Vagina (tissue), 2 donors: ENCODE measurements at regions not wholly inside any gene's neighbourhood (a gene's known extent, or its start where the extent isn't known, plus 50 kb on each side); places are given as distances from the start of the nearest gene placed in this dataset.

ENCODE experiments used
- DNase-seq, 2 donors: peaks; one replicate each; pipeline ENCODE4 v3.0.0-alpha.2; 2017; ENCODE audit errors: extremely low spot score in 2 of 2
- H3K27ac ChIP-seq: fragments of 200-600 bp; sonication (generic); one replicate; pipeline ENCODE4 v1.5.1; 2019
- H3K27me3 ChIP-seq: fragments of 200-600 bp; sonication (generic); one replicate; pipeline ENCODE4 v1.5.1; 2019
- H3K36me3 ChIP-seq, 2 donors: fragments of 200-600 bp; sonication (generic); one replicate each; pipeline ENCODE4 v1.5.1; 2017 to 2019
- H3K4me1 ChIP-seq: fragments of 200-600 bp; sonication (generic); one replicate; pipeline ENCODE4 v1.5.1; 2019
- H3K4me3 ChIP-seq, 2 donors: fragments of 200-600 bp; sonication (generic); 1 replicate in 1 of 2; 2 replicates in 1 of 2; pipeline ENCODE4 v1.5.1; 2016 to 2019
- H3K9me3 ChIP-seq: fragments of 200-600 bp; sonication (generic); one replicate; pipeline ENCODE4 v1.5.1; 2019
- CTCF ChIP-seq, 3 experiments: fragments of 450-650 bp in 2 of 3; fragments of 200-600 bp in 1 of 3; sonication (generic) in 1 of 3; IDR thresholded peaks; one replicate each; pipeline ENCODE4 v1.5.1; 2017 to 2019; ENCODE audit warnings: antibody characterized with exemption in 3 of 3, mild to moderate bottlenecking in 2 of 3, moderate library complexity in 2 of 3
- POLR2A ChIP-seq, 2 donors: fragments of 450-650 bp; IDR thresholded peaks; one replicate each; pipeline ENCODE4 v1.6.1; 2017; ENCODE audit warnings: antibody characterized with exemption in 2 of 2, mild to moderate bottlenecking in 2 of 2, moderate library complexity in 2 of 2
- POLR2AphosphoS5 ChIP-seq, 2 donors: sonication (generic); formaldehyde crosslinking; IDR thresholded peaks; one replicate each; pipeline ENCODE4 v1.9.0; 2017; ENCODE audit warnings: antibody characterized with exemption in 2 of 2, mild to moderate bottlenecking in 2 of 2, low read depth in 1 of 2; ENCODE audit not compliant: insufficient read depth in 1 of 2
- intact Hi-C: fragments of 100-400 bp; cut with DNase I; formaldehyde crosslinking; loops from one replicate; pipeline ENCODE4 v1.15.1; 2023

- no peaks in the 10 kb centered on the region for H3K9me3 ChIP-seq
- no peaks in the 10 kb centered on the region for H3K27me3 ChIP-seq
- no peak for DNase-seq
- H3K36me3 ChIP-seq: no peaks in the 10 kb centered on the region
- no peak overlapping the region for H3K27ac ChIP-seq
- H3K4me1 ChIP-seq: peaks cover 9% of the 10 kb centered on the region
- H3K4me3 ChIP-seq: no peak overlapping the region
- intact Hi-C loops: no loop called here
- TF ChIP-seq CTCF (IDR thresholded peaks at IDR 0.05) (no peak), POLR2A (IDR thresholded peaks at IDR 0.05) (no peak), POLR2AphosphoS5 (IDR thresholded peaks at IDR 0.05; ENCODE audit: insufficient read depth in 1 of 2, low read depth in 1 of 2) (no peak)
These were observed 287.4 kb downstream of the C7orf25 start for GRCh38 chr7:42624471-42624870.

- Histone ChIP-seq H3K9me3 (no peaks in the 10 kb centered on the region), H3K4me3 (no peak overlapping the region), H3K27ac (no peak overlapping the region), H3K36me3 (no peaks in the 10 kb centered on the region), H3K27me3 (no peaks in the 10 kb centered on the region), H3K4me1 (peaks cover 23% of the 10 kb centered on the region)
- TF ChIP-seq CTCF (IDR thresholded peaks at IDR 0.05) (no peak), POLR2AphosphoS5 (IDR thresholded peaks at IDR 0.05; ENCODE audit: insufficient read depth in 1 of 2, low read depth in 1 of 2) (no peak), POLR2A (IDR thresholded peaks at IDR 0.05) (no peak)
- intact Hi-C loops: no loop called here
- DNase-seq: no peak
These were observed 290.2 kb downstream of the C7orf25 start for GRCh38 chr7:42621543-42622219.

- Histone ChIP-seq H3K9me3 (no peaks in the 10 kb centered on the region), H3K4me1 (peaks cover 23% of the 10 kb centered on the region), H3K4me3 (no peak overlapping the region), H3K27me3 (no peaks in the 10 kb centered on the region), H3K36me3 (no peaks in the 10 kb centered on the region), H3K27ac (no peak overlapping the region)
- TF ChIP-seq CTCF (IDR thresholded peaks at IDR 0.05): no peak
- intact Hi-C loops: no loop called here
- DNase-seq: no peak
These were observed 293.1 kb downstream of the C7orf25 start for GRCh38 chr7:42618651-42619360.

- DNase-seq: no peak
- peaks cover 23% of the 10 kb centered on the region for H3K4me1 ChIP-seq
- intact Hi-C loops: no loop called here
- H3K36me3 ChIP-seq: no peaks in the 10 kb centered on the region
- H3K27me3 ChIP-seq: no peaks in the 10 kb centered on the region
- H3K27ac ChIP-seq: no peak overlapping the region
- no peaks in the 10 kb centered on the region for H3K9me3 ChIP-seq
- H3K4me3 ChIP-seq: no peak overlapping the region
- TF ChIP-seq POLR2AphosphoS5 (IDR thresholded peaks at IDR 0.05; ENCODE audit: insufficient read depth in 1 of 2, low read depth in 1 of 2): no peak
- TF ChIP-seq POLR2A (IDR thresholded peaks at IDR 0.05): no peak
- TF ChIP-seq CTCF (IDR thresholded peaks at IDR 0.05): no peak
These were observed 293.9 kb downstream of the C7orf25 start for GRCh38 chr7:42617806-42618457.
